Endometrium (tissue), 2 donors: ENCODE measurements at regions not wholly inside any gene's neighbourhood (a gene's known extent, or its start where the extent isn't known, plus 50 kb on each side); places are given as distances from the start of the nearest gene placed in this dataset.
"Not testable (repeated sequence)": the region's sequence is repeated elsewhere in the genome, so short reads cannot be mapped to it uniquely, and the experiment has no call there.

Source experiments
- FAIRE-seq: peaks from 2 replicates; lab custom pipeline; 2012; peaks lifted over from hg19 to GRCh38; lab: Jason Lieb, UNC
- donor health status: control.
- donor health status: control.

DNA sequence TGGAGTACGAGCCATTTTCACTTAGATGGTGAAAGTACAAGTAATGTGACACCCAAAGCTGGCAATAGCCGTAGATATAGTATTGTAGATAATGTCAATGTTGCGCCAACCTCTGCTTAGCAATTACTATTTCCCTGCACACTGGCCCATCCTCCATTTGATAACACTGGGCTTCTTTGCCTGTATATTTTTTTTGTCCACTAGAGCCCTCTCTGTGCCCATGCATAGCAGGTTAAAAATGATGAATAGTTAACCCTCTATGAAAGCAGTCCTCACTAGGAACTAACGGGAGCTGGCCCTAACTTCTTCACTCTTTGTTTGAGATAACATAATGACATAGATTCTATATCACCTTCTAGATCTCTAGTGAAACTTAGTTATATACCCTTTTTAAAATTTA lies 416.8 kb downstream of the TUSC1 start:
- FAIRE-seq = no peak

DNA sequence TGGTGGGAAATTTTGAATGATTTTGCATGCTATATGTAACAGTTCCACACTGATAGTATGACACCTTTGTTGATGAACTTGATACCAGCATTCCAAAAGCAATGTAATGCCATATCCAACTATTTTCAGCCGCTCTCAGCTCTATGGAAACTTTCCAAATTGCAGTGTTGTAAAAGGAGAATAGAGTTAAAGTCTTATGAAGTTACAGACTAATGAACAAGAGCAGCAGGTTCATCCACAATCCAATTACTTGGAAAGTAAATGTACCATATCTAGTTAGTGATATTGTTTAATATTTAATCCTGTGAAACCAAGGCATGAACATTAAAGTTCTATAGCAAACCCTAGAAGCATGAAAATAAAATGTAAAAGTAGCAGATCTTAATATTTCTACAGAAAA lies 418.2 kb downstream of the TUSC1 start:
- FAIRE-seq = no peak

DNA sequence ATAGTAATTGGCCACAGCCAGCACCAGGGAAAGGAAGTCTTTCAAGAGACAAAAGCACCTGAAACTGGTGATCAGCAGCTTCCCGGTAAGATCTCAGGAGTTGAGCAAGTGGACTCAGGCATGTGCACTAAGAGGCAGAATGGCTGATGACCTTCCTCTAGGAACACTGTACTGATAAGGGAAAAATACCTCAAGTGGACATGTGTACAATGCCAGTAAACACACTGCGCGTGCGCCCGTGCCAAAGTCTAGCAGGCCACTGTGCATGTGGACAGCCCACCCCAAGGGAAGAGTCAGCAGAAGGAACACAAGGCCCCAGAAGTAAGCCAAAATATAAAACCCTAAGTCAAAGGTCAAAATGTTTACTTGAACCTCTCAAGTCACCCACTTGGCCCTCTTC lies 423.0 kb downstream of the TUSC1 start:
- FAIRE-seq = no peak

DNA sequence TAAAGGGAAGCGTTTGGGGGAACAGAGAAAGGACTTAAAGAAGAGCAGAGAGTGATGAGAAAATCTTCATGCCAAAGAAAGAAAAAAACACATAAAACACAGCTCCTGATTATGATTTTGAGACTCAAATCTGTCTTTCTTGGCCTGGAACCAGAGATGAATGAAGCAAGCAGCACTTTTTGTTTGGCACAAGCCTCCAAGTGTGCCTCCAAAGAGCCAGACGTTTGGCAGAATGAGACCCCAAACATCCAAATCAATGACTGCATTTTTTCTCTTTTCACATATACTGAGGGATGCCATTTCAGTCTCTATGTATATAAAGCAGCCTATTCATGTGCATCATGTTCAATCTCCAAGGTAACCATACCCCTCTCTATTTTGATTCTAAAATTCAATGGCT lies 424.2 kb downstream of the TUSC1 start:
- FAIRE-seq = no peak

DNA sequence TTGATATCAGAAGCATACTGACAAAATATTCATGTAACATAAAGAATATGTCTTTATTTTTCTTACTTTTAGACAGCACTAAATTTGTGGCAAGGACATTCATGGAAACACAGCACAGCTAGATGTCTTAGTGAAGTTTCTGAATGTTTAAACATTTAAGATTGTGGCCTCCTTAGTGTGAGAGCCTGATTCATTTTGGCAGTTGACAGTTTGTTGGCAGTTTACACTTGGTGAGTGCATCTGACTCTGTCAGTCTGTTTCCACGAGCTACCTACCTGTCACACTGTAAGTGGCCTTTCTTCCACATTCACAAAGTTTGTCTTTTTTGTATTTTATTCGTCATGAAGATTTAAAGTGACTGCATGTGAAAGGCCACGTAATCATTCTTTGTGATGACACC lies 436.8 kb downstream of the TUSC1 start:
- no peak for FAIRE-seq

DNA sequence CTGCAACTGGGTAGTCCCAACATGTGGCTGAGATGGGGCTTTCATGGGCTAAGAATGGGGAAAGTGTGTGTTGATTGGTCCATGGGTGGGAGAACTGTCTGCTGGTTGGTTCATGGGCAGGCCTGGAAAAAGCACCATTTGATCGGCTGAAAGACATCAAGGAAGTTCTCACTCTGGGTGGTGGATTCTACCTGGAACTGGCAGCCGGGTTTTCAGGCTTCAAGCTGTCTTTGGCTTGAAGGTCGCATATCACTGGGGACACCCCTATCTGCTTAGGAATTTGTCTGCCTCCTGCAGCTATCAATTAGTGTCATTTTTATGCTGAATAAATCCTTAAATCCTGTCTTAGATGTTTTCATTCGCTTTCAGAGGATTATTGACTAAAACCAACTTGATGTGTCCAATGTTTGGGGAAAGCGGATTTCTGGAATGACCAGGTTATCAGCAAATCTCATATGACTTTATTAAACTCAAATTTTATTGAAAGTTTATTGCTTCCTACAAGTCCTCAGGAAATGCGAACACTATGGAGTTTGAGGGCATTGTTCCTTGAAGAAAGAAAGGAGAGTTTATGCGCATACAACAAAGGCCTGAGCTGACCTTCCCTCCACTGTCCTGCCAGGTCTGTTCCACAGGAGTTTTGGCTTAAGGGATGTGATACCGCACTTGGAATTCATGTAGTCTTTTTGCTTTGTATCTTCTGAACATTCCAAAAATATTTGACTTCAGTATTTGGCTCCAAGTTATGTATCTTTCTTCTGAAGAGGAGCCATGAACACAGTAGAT lies 451.1 kb downstream of the TUSC1 start:
- no peak for FAIRE-seq

DNA sequence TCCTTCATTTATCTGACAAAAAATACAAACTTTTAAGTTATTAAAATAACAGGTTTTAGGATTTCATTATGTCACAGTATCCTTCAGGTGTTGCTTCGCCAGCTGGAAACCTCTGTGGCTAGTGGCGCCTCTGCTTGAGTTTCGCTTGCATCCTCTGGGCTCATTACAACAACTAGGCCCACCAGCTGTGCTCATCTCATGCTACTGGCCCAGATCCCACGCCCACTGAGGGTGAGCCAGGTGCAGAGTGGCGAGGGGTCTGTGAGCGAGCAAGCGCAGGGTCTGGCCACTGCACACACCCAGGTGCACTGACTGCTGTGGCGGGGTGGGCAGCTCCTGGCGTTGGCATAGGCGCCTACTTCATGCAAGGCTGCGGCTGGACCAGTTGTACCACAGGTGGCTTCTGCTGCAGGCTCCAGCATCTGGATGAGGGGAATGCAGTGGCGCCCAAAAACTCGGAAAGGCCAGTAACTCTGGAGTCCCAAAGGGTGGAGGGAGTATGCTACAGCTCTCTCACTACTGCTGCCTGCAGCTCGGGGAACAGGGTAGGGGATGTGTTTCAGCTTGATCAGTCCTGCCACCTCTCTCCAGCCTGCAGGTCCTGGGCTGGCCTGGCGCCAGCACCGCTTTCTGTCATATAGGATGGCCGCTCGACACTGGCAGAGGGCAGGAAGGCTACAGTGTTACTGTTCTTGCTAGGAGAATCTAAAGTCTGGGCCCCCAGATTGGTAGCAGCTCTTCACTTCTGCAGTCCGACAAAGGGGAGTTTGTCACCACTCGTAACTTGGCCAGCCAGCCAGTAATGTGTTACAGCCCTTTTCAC lies 452.1 kb downstream of the TUSC1 start:
- FAIRE-seq = no peak

DNA sequence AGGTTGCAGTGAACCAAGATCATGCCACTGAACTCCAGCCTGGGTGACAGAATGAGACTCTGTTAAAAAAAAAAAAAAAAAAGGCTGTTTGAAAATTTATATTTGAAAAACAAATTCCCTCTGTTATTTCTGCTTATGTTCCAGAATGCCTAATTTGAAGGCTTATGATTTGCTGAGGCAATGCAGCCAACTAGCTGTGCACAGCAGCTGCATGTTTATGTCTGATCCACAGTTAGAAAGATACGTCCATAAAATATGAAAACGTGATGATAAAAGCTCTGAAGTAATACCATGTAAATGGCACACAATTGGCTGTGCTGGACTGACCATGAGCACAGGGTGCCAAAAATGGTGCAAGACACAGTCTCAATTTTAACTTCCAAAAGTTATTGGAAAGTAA lies 453.2 kb downstream of the TUSC1 start:
- no peak for FAIRE-seq

DNA sequence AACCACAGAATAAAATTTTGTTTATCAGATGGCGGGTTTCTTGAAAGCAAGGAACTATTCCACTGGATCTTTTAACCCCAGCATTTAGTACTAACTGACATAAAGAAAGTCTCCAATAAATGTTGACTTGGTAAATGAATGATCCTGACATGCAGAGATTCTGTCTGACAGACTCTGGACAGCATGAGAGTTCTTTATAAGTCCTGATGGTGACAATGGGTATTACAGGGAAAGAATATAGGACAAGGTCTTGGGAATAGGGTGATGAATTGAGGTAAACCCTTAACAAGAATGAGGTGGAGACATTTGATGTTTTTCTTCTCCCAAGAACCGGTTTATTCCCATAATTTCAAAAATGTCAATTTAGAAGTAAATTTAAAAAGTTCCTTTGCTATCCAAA lies 453.9 kb downstream of the TUSC1 start:
- FAIRE-seq = no peak

DNA sequence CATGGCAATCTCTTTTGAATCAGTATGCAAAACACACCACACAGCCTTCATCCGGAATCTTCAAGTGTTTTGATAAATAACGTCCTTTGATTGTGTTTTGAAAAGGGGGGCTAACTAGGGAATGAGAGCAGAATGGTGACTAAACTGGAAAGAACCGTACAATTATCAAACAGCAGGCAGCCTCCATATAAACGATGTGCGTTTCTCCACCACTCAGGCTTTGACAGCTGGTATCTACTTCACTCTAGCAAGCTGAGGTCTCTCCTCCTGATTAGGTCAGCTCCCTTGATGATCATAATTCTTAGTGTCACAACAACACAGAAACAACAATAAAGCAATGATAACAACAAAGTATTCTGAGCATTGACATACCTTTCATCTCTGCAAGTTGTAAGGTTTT lies 465.9 kb downstream of the TUSC1 start:
- FAIRE-seq = no peak

DNA sequence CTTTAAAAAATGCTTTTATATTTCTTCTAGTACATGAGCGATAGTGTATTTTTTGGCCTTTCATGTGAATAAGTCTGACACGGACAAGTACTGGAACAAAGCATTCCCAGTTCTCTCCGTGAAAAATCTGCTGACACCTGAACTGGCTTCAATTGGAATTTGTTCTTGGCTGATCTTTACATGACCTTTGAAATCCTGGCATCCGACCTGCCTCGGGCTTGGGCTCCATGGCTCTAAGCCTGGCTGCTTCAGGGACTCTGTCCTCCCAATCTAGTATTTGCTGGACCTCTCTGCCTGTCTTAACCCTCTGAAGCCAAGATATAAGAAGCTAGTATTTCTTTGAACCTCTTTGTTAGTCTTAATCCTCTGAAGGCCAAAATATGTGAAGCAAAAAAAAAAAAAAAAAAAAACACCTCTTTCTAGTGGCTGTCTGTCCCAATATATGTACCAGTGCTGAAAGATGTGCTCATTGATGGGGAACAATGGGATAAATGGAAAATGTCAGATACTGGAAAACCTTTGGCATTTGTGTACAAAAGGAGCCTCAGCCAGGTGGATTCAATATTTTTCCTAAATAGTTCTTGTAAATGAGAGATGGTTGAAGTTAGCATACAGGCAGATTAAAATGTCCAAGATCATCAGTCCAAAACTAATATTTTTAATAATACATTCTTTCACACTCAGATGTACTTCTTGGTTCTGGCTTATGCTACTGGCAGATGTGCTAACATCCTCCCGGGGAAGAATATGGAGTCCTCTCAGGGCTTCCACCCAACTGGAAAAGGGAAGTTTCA lies 470.6 kb downstream of the TUSC1 start:
- FAIRE-seq = no peak

DNA sequence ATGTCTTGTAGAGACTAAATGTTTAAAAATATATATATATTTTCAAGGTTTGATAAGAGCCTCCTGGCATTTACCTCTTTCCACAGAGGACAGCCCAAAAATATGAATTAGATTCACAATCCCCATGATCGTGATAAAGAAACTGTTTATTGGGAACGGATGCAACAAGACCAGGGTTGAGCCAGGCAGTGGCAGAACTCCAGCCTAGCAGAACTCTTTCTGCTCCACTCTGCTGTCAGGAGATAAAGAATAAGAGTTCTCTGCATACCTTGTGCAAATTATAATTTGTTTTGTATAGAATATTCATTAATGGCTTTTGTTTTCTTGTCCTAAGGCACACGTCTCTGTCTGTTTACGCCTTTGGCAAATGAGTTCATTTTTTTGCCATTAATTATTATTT lies 472.2 kb downstream of the TUSC1 start:
- FAIRE-seq = no peak

DNA sequence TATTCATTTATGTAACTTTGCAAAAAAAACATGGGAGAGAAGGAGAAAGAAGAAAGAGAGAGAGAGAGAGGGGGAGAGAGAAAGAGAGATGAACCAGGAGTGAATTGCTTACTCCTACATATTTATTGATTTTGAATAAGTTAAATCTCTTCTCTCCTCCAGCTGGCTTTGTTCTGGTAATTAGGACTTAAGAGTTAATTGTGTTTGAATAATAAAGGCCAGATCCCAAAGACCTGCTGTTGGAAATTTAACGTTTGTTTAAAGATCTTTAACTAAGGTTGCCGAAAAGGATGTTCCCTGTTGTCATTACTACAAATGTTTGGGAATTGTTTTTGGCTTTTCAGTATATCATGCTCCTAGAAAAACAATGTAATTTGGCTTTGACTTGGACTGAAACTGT lies 473.0 kb downstream of the TUSC1 start:
- no peak for FAIRE-seq

DNA sequence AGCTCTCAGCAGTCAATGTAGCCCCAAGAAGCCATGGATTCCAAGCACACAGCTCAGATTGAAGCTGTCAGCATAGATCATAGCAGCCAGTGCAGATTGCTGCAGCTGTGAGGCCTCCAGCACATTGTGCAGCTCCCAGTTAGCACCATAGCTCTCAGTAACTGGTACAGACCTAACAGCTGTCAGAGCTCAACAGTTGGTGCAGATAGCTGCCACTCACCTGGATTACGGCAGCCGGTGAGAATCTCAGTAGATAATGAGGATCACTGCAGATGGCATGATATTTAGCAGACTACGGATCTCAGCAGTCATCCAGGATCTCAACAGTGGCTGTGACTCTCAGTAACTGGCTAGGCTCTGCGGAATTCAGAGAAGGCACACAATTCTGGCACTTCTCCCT lies 500.4 kb downstream of the TUSC1 start:
- FAIRE-seq = no peak

DNA sequence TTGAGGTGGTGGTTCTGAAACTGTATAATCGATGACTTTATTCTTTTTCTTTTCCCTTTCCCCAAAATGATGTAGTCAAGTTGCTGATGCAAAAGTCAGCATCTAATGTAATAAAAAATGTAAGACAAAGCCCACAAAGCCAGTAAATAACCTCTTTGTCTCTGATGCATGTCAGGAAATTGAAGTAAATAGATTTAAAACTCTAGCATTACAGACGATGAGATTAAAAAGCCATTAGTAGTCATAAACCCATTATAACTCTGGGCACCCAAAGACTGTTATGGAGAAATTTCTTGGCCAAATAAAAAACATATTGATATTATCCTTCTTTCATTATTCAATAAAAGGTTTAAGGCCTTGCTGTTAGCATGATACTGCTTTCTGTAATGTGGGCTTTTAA lies 548.7 kb downstream of the TUSC1 start:
- FAIRE-seq = no peak

DNA sequence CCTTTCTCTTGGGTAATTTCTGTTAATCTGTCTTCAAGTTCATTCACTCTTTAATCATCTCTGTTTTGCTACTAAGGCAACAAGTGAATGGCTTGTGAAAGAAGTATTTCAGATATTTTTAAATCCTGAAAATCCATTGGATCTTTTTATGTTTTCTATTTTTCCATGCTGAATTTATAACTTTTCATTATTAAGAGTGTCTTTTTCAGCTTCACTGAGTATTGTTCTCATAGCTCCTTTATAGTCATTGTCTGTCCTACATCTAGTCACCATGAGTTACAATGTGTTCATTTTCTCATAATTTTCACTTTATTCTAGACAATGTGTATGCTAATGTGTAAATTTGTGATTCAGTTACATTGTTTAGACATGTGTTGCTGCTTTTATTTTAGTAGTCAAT lies 556.4 kb downstream of the TUSC1 start:
- no peak for FAIRE-seq

DNA sequence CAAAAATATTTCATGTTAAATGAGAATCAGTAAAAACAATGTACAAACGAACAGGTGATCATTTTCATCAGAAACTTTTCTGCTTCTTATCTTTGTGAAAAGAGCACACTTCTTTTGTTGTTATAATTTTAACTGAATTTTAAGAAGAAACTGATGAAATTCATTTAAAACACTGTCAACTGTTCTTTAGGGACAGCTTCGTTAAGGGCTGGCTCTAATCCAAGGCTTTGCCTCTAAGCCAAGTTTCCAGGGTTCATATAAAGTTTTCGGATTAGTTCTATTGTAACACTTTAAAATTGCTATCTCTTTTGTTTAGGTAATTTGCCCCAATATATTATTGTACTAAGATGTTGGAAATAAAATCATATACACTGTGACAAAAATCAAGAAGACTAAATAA lies 559.2 kb downstream of the TUSC1 start:
- no peak for FAIRE-seq

DNA sequence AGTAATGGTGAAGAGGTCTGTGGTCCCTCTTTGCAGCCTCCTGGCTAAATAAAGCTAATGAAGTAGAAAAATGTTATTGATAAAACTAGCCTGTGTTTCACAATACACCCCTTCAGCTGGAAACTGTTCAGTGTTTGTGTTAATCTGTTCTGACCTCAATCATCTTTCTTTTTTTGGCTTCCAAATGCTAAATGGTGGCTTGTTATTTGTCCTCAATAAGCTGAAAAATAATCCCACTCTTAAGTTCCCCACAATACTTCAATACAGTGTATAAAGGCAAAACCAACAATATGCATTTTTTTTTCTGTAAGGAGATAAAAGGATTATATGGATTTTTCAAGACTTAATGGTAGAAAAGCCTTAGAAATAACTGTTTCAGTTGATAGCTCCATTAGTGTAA lies 560.5 kb downstream of the TUSC1 start:
- FAIRE-seq = no peak

DNA sequence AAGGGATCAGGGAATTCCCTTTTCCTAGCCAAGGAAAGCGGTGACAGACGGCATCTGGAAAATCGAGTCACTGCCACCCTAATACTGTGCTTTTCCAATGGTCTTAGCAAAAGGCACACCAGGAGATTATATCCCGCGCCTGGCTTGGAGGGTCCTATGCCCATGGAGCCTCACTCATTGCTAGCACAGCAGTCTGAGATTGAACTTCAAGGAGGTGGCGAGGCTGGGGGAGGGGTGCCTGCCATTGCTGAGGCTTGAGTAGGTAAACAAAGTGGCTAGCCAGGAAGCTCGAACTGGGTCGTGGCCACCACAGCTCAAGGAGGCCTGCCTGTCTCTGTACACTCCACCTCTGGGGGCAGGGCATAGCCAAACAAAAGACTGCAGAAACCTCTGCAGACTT lies 556.5 kb upstream of the IZUMO3 start:
- not testable (repeated sequence) for FAIRE-seq

DNA sequence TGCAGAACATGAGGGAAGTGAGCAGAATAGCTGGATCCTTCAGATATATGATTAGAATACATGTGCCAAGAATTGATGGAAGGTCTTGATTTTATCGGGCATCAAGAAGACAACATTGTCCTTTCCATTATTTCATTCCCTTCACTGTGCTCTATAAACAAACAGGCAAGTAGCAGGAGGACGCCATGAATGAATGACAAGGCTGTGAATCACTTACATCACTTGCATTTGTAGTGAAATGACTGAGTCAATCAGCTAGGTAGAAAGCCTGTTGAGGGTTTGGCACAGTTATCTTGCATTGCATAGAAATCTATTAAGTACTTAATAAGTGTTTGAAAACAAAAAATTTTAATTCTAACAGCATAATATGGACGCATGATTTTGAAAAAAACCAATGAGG lies 548.8 kb upstream of the IZUMO3 start:
- FAIRE-seq = no peak

DNA sequence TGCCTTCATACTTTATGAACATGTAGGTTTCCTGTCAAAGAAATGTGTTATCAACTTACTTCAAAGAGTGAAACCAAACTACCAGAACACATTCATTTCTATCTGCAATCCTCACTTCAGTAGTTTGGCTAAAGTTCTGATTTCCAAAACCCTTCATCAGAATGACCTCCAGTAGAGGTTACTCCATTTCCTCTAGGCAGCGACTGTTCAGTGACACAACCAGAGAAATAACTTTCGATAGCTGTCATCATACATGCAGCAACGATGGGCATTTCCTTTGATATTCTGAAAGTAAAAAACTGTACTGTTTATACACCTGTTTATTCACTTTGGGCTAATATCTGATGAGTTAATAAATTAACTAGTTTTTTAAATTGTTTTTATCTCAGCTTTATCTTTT lies 532.5 kb upstream of the IZUMO3 start:
- no peak for FAIRE-seq

DNA sequence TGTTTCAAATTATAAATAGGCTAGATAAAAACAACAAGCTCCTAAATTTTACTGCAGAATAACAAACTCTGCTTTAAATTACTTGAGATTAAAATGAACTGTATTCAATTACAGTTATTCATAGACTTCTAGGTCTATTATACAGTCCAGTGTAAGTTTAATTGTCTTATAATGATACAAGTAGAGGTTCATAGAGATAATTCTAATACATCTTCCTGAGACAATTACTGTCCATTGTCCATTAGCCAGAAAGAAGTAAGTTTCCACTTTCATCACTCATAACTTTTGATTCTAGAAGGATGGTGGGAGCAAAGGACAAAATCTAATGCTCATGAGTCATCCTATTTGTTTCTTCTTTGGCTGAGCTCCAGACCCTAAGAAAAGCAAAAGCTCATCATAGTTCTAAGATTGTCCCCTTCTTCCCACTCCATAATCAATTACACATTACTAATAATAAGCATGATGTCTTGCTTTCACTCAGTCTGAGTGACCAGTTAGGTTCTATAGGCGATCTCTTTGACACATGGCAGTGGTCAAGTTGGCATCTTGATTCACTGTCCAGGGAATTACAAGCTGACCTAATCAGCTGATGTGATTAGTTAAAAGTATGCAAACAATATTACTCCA lies 502.5 kb upstream of the IZUMO3 start:
- no peak for FAIRE-seq

DNA sequence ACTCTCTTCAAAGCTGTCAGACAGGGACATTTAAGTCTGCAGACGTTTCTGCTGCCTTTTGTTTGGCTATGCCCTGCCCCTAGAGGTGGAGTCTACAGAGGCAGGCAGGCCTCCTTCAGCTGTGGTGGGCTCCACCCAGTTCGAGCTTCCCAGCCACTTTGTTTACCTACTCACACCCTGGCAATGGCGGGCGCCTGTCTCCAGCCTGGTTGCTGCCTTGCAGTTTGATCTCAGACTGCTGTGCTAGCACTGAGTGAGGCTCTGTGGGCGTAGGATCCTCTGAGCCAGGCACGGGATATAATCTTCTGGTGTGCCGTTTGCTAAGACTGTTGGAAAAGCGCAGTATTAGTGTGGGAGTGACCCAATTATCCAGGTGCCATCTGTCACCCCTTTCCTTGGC lies 499.8 kb upstream of the IZUMO3 start:
- FAIRE-seq = not testable (repeated sequence)
